ENCODE measurements at regions not wholly inside any gene's neighbourhood (a gene's known extent, or its start where the extent isn't known, plus 50 kb on each side); places are given as distances from the start of the nearest gene placed in this dataset.

GRCh38 chr10:128871671-128872231 lies 595.3 kb upstream of the MGMT start:
- DNase-seq (ENCODE audit: low read depth in 2 of 2) = no peak

GRCh38 chr10:128873411-128874054 lies 593.5 kb upstream of the MGMT start:
- DNase-seq (ENCODE audit: low read depth in 2 of 2) = no peak

- DNase-seq (ENCODE audit: low read depth in 2 of 2) = no peak
Observed at GRCh38 chr10:128874331-128874730, 592.7 kb upstream of the MGMT start.

GRCh38 chr10:128875030-128875744 lies 591.9 kb upstream of the MGMT start:
- no peak for DNase-seq (ENCODE audit: low read depth in 2 of 2)

- DNase-seq (ENCODE audit: low read depth in 2 of 2) = no peak
Observed at GRCh38 chr10:128875956-128876736, 590.9 kb upstream of the MGMT start.

GRCh38 chr10:128877141-128877540 lies 589.9 kb upstream of the MGMT start:
- DNase-seq (ENCODE audit: low read depth in 2 of 2) = no peak

GRCh38 chr10:128877936-128878335 lies 589.1 kb upstream of the MGMT start:
- no peak for DNase-seq (ENCODE audit: low read depth in 2 of 2)

- DNase-seq (ENCODE audit: low read depth in 2 of 2) = no peak
Observed at GRCh38 chr10:128879030-128879429, 588.0 kb upstream of the MGMT start.

GRCh38 chr10:128879441-128880140 lies 587.5 kb upstream of the MGMT start:
- DNase-seq (ENCODE audit: low read depth in 2 of 2) = no peak

GRCh38 chr10:128880159-128880725 lies 586.8 kb upstream of the MGMT start:
- no peak for DNase-seq (ENCODE audit: low read depth in 2 of 2)

GRCh38 chr10:128881086-128881485 lies 586.0 kb upstream of the MGMT start:
- DNase-seq (ENCODE audit: low read depth in 2 of 2) = no peak

- DNase-seq (ENCODE audit: low read depth in 2 of 2) = no peak
Observed at GRCh38 chr10:128883231-128884032, 583.6 kb upstream of the MGMT start.

GRCh38 chr10:128884033-128884425 lies 583.0 kb upstream of the MGMT start:
- DNase-seq (ENCODE audit: low read depth in 2 of 2) = no peak

- DNase-seq (ENCODE audit: low read depth in 2 of 2) = no peak
Observed at GRCh38 chr10:128884496-128885072, 582.5 kb upstream of the MGMT start.

GRCh38 chr10:128885573-128886555 lies 581.2 kb upstream of the MGMT start:
- DNase-seq (ENCODE audit: low read depth in 2 of 2) = no peak

- no peak for DNase-seq (ENCODE audit: low read depth in 2 of 2)
Observed at GRCh38 chr10:128887856-128888255, 579.2 kb upstream of the MGMT start.

- no peak for DNase-seq (ENCODE audit: low read depth in 2 of 2)
Observed at GRCh38 chr10:128892005-128892404, 575.0 kb upstream of the MGMT start.

- DNase-seq (ENCODE audit: low read depth in 2 of 2) = no peak
Observed at GRCh38 chr10:128894641-128895040, 572.4 kb upstream of the MGMT start.

- no peak for DNase-seq (ENCODE audit: low read depth in 2 of 2)
Observed at GRCh38 chr10:128895473-128895872, 571.6 kb upstream of the MGMT start.

Measured in stimulated activated CD4-positive, alpha-beta T cell treated with anti-CD3 and anti-CD28 coated beads, Interleukin-4, amount 100 ng/mL, for 48 hours (primary cell).